ENCODE measurements at regions not wholly inside any gene's neighbourhood (a gene's known extent, or its start where the extent isn't known, plus 50 kb on each side); places are given as distances from the start of the nearest gene placed in this dataset.

DNA sequence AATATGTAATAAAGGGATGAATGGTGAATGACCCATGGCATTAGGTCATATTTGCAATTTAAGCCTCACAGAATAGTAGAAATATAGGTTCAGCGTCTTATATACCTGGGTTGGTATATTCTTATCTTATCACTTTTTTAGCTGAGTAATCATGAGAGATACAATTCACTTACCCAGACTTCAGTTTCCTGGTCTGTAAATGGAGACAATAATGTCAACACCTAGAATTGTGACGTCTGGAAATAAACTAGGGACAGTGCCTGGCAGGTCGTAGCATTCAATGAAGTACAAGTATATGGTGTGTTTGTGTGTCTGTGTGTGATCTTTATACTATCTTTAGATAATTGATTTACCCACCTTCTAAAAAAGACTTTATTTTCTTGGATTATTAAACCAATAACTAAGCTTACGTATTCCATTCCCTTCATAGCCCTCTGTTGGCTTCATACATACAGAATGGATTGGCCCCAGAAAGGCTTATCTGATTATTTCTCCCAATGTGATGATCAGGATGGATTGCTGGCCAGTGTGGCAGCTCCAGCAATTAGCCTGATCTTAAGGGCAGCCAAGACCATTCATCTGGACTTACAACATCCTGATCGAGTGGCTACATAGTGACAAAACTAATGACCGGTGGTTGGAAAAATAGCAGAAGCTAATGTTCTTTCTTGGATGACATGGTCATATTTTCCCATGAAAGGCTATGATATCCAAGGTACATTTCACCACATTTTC is 121.2 kb upstream of the NPVF start:
- TF ChIP-seq, protein P1, sequence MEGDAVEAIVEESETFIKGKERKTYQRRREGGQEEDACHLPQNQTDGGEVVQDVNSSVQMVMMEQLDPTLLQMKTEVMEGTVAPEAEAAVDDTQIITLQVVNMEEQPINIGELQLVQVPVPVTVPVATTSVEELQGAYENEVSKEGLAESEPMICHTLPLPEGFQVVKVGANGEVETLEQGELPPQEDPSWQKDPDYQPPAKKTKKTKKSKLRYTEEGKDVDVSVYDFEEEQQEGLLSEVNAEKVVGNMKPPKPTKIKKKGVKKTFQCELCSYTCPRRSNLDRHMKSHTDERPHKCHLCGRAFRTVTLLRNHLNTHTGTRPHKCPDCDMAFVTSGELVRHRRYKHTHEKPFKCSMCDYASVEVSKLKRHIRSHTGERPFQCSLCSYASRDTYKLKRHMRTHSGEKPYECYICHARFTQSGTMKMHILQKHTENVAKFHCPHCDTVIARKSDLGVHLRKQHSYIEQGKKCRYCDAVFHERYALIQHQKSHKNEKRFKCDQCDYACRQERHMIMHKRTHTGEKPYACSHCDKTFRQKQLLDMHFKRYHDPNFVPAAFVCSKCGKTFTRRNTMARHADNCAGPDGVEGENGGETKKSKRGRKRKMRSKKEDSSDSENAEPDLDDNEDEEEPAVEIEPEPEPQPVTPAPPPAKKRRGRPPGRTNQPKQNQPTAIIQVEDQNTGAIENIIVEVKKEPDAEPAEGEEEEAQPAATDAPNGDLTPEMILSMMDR (conservative IDR thresholded peaks at IDR 0.05; ENCODE audit: low read length) = no peak
- no peak for TF ChIP-seq EZH2phosphoT487 (IDR thresholded peaks at IDR 0.05; ENCODE audit: borderline replicate concordance, low read depth, low read length)

Data from OCI-LY7 (cell line).